Liver (tissue), 8 donors: ENCODE measurements at regions not wholly inside any gene's neighbourhood (a gene's known extent, or its start where the extent isn't known, plus 50 kb on each side); places are given as distances from the start of the nearest gene placed in this dataset.

Experiments
- DNase-seq: peaks from one replicate; pipeline ENCODE4 v3.0.0-alpha.2; 2017; ENCODE audit warnings: low spot score
- H3K27ac ChIP-seq, 2 donors: one replicate each; pipeline ENCODE4 v1.7.0; 2013; ENCODE audit warnings: inconsistent platforms in 2 of 2, low read length in 2 of 2, control low read depth in 1 of 2, low read depth in 1 of 2, mild to moderate bottlenecking in 1 of 2
- H3K27me3 ChIP-seq, 4 donors: one replicate each; pipeline versions ENCODE4 v1.6.1 to v1.7.0; 2013; ENCODE audit warnings: low read length in 3 of 4, inconsistent platforms in 1 of 4, mild to moderate bottlenecking in 1 of 4, moderate library complexity in 1 of 4; ENCODE audit not compliant: control insufficient read depth in 4 of 4, insufficient read depth in 4 of 4
- H3K36me3 ChIP-seq, 4 donors: one replicate each; pipeline versions ENCODE4 v1.6.1 to v1.7.0; 2013; ENCODE audit warnings: low read length in 3 of 4, mild to moderate bottlenecking in 3 of 4, low read depth in 1 of 4, moderate library complexity in 1 of 4; ENCODE audit not compliant: control insufficient read depth in 4 of 4, insufficient read depth in 3 of 4
- H3K4me1 ChIP-seq, 4 donors: one replicate each; pipeline versions ENCODE4 v1.6.1 to v1.7.0; 2013; ENCODE audit warnings: low read length in 3 of 4, mild to moderate bottlenecking in 3 of 4, moderate library complexity in 1 of 4; ENCODE audit not compliant: control insufficient read depth in 4 of 4, insufficient read depth in 4 of 4
- H3K4me3 ChIP-seq, 3 donors: one replicate each; pipeline versions ENCODE4 v1.6.1 to v1.7.0; 2013; ENCODE audit warnings: low read length in 3 of 3, control low read depth in 1 of 3, low read depth in 1 of 3, mild to moderate bottlenecking in 1 of 3
- H3K9ac ChIP-seq, 2 donors: one replicate each; pipeline ENCODE4 v1.7.0; 2013; ENCODE audit warnings: low read length in 2 of 2, mild to moderate bottlenecking in 2 of 2, moderate library complexity in 2 of 2, control low read depth in 1 of 2, low read depth in 1 of 2
- H3K9me3 ChIP-seq, 4 donors: one replicate each; pipeline versions ENCODE4 v1.6.1 to v1.7.0; 2013; ENCODE audit warnings: low read length in 3 of 4; ENCODE audit not compliant: control insufficient read depth in 4 of 4
- EGR1 ChIP-seq, 2 donors: IDR thresholded peaks; 2 replicates each; pipeline ENCODE4 v1.6.1; 2016 to 2018; ENCODE audit warnings: antibody characterized with exemption in 2 of 2, low read depth in 2 of 2
- FOXA1 ChIP-seq: IDR thresholded peaks from 2 replicates; pipeline ENCODE4 v1.6.1; 2016; ENCODE audit warnings: antibody characterized with exemption
- GABPA ChIP-seq, 2 donors: IDR thresholded peaks in 1 of 2; conservative IDR thresholded peaks in 1 of 2; 2 replicates each; pipeline ENCODE4 v1.6.1; 2016; ENCODE audit warnings: antibody characterized with exemption in 2 of 2, mild to moderate bottlenecking in 1 of 2, moderate library complexity in 1 of 2
- HNF4A ChIP-seq, 2 donors: conservative IDR thresholded peaks; 2 replicates each; pipeline ENCODE4 v1.6.1; 2016; ENCODE audit warnings: antibody characterized with exemption in 2 of 2, mild to moderate bottlenecking in 2 of 2
- HNF4G ChIP-seq: IDR thresholded peaks from 2 replicates; pipeline ENCODE4 v1.6.1; 2016; ENCODE audit warnings: antibody characterized with exemption
- JUND ChIP-seq, 2 donors: IDR thresholded peaks; 2 replicates each; pipeline ENCODE4 v1.6.1; 2016; ENCODE audit warnings: antibody characterized with exemption in 2 of 2
- NR2F2 ChIP-seq: IDR thresholded peaks from 2 replicates; pipeline ENCODE4 v1.6.1; 2016; ENCODE audit warnings: antibody characterized with exemption
- RAD21 ChIP-seq, 2 donors: IDR thresholded peaks; 2 replicates each; pipeline ENCODE4 v1.6.1; 2016; ENCODE audit warnings: antibody characterized with exemption in 2 of 2, mild to moderate bottlenecking in 2 of 2
- RXRA ChIP-seq, 2 donors: IDR thresholded peaks; 2 replicates each; pipeline ENCODE4 v1.6.1; 2017 to 2018; ENCODE audit warnings: antibody characterized with exemption in 2 of 2, mild to moderate bottlenecking in 1 of 2
- SP1 ChIP-seq: IDR thresholded peaks from 2 replicates; pipeline ENCODE4 v1.6.1; 2018; ENCODE audit warnings: antibody characterized with exemption, mild to moderate bottlenecking
- TAF1 ChIP-seq: conservative IDR thresholded peaks from 2 replicates; pipeline ENCODE4 v1.6.1; 2016; ENCODE audit warnings: antibody characterized with exemption, mild to moderate bottlenecking
- WGBS: extraction: QIAGEN DNeasy Blood & Tissue Kit; methylation state at CpG from one replicate; pipeline ENCODE4 v1.1.7; 2013; 5-methylcytosine and 5-hydroxymethylcytosine counted together
- TF ChIP-seq, protein P1 (sequence below): IDR thresholded peaks from 2 replicates; pipeline ENCODE4 v1.6.1; 2016; ENCODE audit warnings: antibody characterized with exemption
- TF ChIP-seq, protein P2 (sequence below): IDR thresholded peaks from 2 replicates; pipeline ENCODE4 v1.6.1; 2016; ENCODE audit warnings: antibody characterized with exemption, mild to moderate bottlenecking
- TF ChIP-seq, protein P3 (sequence below): fragments of 150-350 bp; IDR thresholded peaks from 2 replicates; pipeline ENCODE4 v1.5.1; 2017; ENCODE audit warnings: improper control_type of control experiment, low read depth, low read length; ENCODE audit not compliant: missing input control
- TF ChIP-seq, protein P4 (sequence below): IDR thresholded peaks from 2 replicates; pipeline ENCODE4 v1.6.1; 2016; ENCODE audit warnings: antibody characterized with exemption
- donor health status: healthy.
- donor health status: healthy.
- donor health status: healthy.
- donor health status: healthy.
- donor health status: healthy.

DNA sequence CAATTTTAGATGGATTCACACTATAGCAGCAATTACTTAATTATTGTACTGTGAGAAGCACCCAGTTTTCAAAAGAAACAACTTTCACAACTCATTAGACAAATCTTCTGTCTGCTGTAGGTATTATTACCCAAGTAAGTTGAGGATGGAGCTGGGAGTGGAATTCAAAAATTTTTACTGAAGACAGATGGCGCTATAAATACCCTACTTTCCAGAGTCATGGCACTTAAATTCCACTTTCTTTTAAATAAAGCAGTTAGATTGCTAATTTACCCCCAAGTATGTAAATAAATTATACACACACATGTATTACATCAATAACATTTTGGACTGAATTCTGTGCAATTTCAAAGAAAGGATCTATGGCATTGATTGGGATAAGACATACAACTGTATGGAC, 166.8 kb downstream of the FTCDNL1 start:
- Histone ChIP-seq H3K36me3 (no peaks in the 10 kb centered on the region), H3K9ac (no peak overlapping the region), H3K4me1 (no peaks in the 10 kb centered on the region), H3K4me3 (no peak overlapping the region), H3K9me3 (no peaks in the 10 kb centered on the region), H3K27me3 (no peaks in the 10 kb centered on the region), H3K27ac (no peak overlapping the region)
- WGBS = 85% methylated on average over 1 of the region's 1 CpG
- no peak for DNase-seq
- TF ChIP-seq JUND (IDR thresholded peaks at IDR 0.05) (no peak), GABPA (IDR thresholded peaks at IDR 0.05 in 1 of 2, conservative IDR thresholded peaks at IDR 0.05 in 1 of 2) (no peak), SP1 (no peak), RXRA (IDR thresholded peaks at IDR 0.05) (no peak), NR2F2 (no peak)
- TF ChIP-seq, protein P1, sequence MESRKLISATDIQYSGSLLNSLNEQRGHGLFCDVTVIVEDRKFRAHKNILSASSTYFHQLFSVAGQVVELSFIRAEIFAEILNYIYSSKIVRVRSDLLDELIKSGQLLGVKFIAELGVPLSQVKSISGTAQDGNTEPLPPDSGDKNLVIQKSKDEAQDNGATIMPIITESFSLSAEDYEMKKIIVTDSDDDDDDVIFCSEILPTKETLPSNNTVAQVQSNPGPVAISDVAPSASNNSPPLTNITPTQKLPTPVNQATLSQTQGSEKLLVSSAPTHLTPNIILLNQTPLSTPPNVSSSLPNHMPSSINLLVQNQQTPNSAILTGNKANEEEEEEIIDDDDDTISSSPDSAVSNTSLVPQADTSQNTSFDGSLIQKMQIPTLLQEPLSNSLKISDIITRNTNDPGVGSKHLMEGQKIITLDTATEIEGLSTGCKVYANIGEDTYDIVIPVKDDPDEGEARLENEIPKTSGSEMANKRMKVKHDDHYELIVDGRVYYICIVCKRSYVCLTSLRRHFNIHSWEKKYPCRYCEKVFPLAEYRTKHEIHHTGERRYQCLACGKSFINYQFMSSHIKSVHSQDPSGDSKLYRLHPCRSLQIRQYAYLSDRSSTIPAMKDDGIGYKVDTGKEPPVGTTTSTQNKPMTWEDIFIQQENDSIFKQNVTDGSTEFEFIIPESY = no peak
- TF ChIP-seq, protein P2, sequence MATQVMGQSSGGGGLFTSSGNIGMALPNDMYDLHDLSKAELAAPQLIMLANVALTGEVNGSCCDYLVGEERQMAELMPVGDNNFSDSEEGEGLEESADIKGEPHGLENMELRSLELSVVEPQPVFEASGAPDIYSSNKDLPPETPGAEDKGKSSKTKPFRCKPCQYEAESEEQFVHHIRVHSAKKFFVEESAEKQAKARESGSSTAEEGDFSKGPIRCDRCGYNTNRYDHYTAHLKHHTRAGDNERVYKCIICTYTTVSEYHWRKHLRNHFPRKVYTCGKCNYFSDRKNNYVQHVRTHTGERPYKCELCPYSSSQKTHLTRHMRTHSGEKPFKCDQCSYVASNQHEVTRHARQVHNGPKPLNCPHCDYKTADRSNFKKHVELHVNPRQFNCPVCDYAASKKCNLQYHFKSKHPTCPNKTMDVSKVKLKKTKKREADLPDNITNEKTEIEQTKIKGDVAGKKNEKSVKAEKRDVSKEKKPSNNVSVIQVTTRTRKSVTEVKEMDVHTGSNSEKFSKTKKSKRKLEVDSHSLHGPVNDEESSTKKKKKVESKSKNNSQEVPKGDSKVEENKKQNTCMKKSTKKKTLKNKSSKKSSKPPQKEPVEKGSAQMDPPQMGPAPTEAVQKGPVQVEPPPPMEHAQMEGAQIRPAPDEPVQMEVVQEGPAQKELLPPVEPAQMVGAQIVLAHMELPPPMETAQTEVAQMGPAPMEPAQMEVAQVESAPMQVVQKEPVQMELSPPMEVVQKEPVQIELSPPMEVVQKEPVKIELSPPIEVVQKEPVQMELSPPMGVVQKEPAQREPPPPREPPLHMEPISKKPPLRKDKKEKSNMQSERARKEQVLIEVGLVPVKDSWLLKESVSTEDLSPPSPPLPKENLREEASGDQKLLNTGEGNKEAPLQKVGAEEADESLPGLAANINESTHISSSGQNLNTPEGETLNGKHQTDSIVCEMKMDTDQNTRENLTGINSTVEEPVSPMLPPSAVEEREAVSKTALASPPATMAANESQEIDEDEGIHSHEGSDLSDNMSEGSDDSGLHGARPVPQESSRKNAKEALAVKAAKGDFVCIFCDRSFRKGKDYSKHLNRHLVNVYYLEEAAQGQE = no peak

DNA sequence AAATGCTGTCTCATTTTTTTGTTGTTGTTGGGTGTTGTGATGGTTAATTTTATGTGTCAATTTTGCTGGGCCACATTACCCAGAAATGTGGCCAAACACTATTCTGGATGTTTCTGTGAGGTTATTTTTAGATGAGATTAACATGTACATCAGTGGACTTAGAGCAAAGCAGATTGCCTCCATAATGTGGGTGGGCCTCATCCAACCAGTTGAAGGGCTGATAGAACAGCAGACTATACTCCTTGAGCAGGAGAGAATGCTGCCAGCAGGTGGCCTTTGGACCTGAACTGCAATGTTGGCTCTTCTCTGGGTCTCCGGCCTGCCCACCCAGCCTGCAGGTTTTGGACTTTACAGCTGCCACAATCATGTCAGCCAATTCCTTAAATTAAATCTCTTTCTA, 169.0 kb downstream of the FTCDNL1 start:
- H3K27me3 ChIP-seq = no peaks in the 10 kb centered on the region
- TF ChIP-seq SP1 (no peak), FOXA1 (no peak), HNF4A (conservative IDR thresholded peaks at IDR 0.05) (no peak), NR2F2 (no peak), RXRA (IDR thresholded peaks at IDR 0.05) (no peak), TAF1 (no peak), HNF4G (no peak), EGR1 (IDR thresholded peaks at IDR 0.05; ENCODE audit: low read depth in 2 of 2) (no peak), RAD21 (IDR thresholded peaks at IDR 0.05) (no peak), GABPA (IDR thresholded peaks at IDR 0.05 in 1 of 2, conservative IDR thresholded peaks at IDR 0.05 in 1 of 2) (no peak), JUND (IDR thresholded peaks at IDR 0.05) (no peak)
- TF ChIP-seq, protein P3, sequence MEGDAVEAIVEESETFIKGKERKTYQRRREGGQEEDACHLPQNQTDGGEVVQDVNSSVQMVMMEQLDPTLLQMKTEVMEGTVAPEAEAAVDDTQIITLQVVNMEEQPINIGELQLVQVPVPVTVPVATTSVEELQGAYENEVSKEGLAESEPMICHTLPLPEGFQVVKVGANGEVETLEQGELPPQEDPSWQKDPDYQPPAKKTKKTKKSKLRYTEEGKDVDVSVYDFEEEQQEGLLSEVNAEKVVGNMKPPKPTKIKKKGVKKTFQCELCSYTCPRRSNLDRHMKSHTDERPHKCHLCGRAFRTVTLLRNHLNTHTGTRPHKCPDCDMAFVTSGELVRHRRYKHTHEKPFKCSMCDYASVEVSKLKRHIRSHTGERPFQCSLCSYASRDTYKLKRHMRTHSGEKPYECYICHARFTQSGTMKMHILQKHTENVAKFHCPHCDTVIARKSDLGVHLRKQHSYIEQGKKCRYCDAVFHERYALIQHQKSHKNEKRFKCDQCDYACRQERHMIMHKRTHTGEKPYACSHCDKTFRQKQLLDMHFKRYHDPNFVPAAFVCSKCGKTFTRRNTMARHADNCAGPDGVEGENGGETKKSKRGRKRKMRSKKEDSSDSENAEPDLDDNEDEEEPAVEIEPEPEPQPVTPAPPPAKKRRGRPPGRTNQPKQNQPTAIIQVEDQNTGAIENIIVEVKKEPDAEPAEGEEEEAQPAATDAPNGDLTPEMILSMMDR = no peak
- TF ChIP-seq, protein P1 = no peak
- TF ChIP-seq, protein P2 = no peak
- TF ChIP-seq, protein P4, sequence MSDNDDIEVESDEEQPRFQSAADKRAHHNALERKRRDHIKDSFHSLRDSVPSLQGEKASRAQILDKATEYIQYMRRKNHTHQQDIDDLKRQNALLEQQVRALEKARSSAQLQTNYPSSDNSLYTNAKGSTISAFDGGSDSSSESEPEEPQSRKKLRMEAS = no peak
- DNase-seq = no peak
- WGBS = 82% methylated on average over 1 of the region's 1 CpG
- no peaks in the 10 kb centered on the region for H3K9me3 ChIP-seq
- H3K27ac ChIP-seq = no peak overlapping the region
- peaks cover 0 to 5% (median 2%) of the 10 kb centered on the region in 4 donors for H3K4me1 ChIP-seq
- no peaks in the 10 kb centered on the region for H3K36me3 ChIP-seq
- H3K4me3 ChIP-seq = no peak overlapping the region
- H3K9ac ChIP-seq = no peak overlapping the region
